EH (cell line): ENCODE measurements at regions not wholly inside any gene's neighbourhood (a gene's known extent, or its start where the extent isn't known, plus 50 kb on each side); places are given as distances from the start of the nearest gene placed in this dataset.
A peak's percentile ranks its signal among the peaks of the same experiment; 100 is the strongest.

Experiments
- DNase-seq: peaks from one replicate; pipeline ENCODE4 v3.0.0-alpha.2; 2015; ENCODE audit warnings: low read depth

DNA sequence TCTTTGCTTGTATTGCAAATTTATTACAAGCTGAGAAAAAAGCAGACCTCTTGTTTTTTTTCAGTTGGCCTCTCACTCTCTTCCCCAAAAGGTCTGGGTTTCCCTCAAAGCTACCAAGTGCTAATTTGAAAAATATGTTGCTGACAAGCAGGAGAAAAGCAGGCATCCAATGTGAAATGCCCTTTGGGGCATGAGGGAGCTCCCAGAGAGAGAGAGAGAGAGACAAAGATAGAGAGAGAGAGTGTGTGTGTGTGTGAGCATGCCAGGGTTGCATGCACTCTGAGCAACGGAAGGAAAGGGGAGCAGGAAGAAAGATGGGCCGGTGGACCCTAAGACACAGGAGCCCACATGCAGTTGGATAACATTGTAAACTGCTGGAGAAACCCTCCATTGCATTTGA lies 358.4 kb downstream of the TMEM38B start:
- DNase-seq, result no peak

- DNase-seq, result no peak
Measured at GRCh38 chr9:106056328-106056727, 362.0 kb downstream of the TMEM38B start.

- DNase-seq, result no peak
Measured at GRCh38 chr9:106058460-106058859, 364.1 kb downstream of the TMEM38B start.

- no peak for DNase-seq
Measured at GRCh38 chr9:106059886-106060285, 365.5 kb downstream of the TMEM38B start.

DNA sequence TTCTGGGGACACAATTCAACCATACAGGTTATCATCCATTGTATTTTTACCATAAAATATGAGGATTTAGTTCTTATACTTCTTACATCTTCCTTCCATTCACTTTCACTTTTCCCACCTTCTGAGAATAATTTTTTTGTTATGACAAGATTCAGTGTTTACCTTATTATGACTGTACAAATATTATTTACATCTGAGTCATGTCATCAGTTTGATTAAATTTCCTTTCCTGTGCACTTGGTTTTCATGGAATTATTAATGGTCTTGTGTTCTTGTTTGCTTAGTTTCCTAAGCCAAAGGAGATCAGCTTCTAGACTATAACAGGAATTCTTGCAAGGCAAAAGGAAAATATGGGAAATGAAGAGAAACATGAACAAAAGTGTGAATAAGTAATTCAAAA lies 366.5 kb downstream of the TMEM38B start:
- DNase-seq, result no peak

DNA sequence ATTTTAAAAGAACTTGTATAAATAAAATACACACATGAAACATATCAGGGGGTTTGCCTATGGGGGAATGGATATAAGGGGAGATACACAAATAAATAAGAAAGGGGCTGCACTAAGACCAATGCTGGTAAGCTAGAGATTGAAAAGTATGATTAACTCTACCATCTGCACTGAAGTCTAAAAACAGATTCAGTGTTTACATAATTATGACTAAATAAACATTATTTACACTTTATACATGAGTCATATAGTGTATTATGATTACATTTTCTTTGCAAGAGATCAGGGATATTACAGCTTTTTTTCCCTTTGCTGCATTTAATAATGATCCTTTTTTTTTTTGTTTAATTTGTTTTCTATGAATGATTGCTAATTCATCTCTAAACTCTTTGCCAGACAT lies 367.9 kb downstream of the TMEM38B start:
- no peak for DNase-seq

DNA sequence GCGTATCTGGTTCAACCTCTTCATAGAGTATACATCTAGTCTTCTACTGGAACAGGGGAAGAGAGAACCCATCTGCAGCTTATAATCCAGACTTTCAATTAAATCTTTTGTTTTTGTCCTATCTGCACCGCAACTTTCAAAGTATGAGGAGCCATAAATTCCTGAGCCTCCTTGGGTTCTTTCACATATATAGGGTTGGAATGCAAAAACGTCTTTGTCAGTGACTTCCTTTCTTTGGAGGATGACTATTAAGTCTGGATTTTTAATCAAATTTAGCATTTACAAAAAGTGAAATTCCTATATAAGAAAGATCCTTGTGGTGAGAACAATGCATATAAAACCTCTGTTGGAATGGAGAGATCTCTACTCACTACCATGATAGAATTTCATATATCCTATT lies 370.8 kb downstream of the TMEM38B start:
- peak; percentile 25 for DNase-seq

DNA sequence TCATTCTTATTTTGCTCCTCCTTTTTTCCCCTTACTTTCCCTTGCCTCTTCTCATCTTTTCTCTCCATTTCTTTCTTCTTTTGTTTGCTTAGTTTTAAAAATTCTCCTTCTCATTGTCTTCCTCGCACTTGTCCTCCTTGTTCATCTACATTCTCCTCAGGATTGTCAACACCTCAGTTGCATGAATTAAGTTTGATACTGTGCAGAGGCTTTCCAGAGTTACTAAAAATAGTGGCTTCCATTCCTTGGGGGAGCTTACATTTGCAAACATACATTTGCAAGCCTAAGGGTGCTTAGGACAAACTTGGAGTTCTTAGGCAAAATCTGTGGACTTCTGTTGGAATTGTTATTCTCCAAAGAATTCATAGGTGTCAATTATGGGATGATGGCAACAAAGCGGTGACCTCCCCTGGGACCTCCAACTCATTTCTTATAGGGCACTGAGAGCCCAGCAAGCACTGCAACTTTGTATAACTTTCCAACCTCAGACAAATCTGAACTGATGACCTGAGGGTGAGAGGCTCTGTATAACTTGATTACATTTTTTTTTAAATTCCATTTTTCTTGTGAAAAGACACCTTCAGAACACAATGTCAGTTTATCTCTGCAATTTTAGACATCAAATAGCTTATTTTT lies 371.4 kb downstream of the TMEM38B start:
- no peak for DNase-seq

GRCh38 chr9:106066940-106067524 lies 372.7 kb downstream of the TMEM38B start:
- no peak for DNase-seq

DNA sequence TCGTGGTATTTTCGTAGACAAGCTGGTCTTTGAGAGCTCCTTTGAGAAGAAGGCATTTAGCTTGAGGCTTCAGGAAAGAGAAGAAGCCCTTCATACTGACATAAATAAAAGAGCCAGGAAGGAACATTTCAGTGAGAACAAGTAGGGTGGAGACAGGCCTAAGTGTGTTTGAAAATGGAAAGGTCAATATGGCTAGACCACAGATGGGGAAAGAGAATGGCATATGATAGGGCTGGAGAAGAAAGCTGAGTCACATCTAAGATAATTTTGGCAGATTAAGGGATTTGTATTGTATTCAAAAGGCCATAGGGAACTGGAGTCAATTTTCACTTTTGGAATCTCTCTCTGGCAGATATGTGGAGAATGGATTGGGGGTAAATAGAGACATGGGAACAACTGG lies 374.9 kb downstream of the TMEM38B start:
- DNase-seq, result no peak

- DNase-seq, result no peak
Measured at GRCh38 chr9:106072421-106072820, 378.1 kb downstream of the TMEM38B start.

- DNase-seq, result no peak
Measured at GRCh38 chr9:106074006-106074405, 379.7 kb downstream of the TMEM38B start.

- no peak for DNase-seq
Measured at GRCh38 chr9:106075236-106075959, 381.1 kb downstream of the TMEM38B start.

DNA sequence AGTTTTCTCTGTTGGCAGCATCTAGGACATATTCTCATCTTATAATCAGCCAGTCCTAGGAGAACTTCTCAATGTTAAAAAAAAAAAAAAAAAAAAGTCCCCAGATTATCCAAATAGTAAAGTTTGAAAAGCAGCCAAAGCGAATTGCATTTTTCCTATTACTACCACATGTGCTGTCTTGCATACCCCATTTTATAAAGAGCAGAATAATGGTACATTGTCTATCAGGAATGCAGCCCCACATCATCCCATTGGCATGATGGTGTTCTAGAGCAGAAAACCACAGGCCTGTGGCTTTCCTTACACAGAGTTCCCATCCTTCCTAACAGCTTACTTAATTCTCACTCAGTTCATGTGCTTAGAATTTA lies 381.6 kb downstream of the TMEM38B start:
- peak; percentile 76 for DNase-seq

DNA sequence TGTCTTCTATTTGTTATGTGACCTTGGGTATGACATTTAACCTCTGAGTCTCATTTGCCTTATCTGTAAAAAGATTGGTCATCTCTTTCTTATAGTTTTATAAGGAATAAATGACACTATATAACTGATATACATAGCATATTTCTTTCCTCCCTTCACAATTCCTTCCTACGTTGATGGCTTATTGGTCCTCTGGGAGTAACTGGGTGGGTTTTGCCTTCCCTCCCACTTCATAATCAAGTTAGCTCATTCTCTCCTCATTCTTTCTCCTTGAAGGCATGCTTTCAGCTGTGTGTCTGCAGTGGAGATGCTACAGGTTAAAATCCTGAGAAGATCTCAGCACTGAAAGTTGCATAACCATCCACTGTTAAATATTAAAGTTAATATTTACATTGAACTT lies 382.4 kb downstream of the TMEM38B start:
- DNase-seq, result no peak

GRCh38 chr9:106077731-106078130 lies 383.4 kb downstream of the TMEM38B start:
- no peak for DNase-seq

DNA sequence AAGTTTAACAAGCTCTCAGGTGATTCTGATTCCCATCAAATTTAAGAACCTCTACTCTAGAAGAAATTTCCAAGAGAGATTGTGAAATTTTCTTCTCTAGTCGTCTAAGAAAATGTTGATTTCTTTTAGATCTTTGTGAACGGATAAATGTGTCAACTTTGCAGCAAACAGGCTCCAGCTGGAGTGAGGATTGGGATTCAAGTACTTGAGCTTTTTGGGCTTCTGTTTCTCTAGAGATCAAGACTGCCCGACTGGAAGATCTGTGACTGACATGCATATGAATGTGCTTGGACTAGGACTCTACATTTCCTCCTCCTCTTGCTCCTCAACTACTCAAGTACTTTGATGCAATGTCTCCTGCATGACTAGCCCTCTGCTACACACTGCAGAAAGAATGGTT lies 388.3 kb downstream of the TMEM38B start:
- DNase-seq, result no peak

- no peak for DNase-seq
Measured at GRCh38 chr9:106084702-106085101, 390.4 kb downstream of the TMEM38B start.

- no peak for DNase-seq
Measured at GRCh38 chr9:106085479-106085878, 391.1 kb downstream of the TMEM38B start.

DNA sequence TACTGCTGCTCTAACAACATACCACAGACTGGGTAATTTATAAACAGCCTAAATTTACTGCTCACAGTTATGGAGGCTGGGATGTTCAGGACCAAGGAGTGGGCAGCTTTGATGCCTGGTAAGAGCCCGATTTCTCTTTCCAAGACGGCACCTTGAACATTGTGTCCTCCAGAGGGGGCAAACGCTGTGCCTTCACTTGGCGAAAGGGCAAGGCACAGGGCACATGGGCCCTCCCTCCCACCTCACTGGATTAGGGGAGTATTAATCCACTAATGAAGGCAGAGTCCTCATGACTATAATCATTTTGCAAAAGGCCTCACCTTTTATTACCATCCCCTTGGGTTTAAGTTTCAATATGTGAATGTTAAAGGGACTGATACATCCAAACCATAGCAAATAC lies 397.7 kb downstream of the TMEM38B start:
- no peak for DNase-seq

GRCh38 chr9:106102821-106103220 lies 408.5 kb downstream of the TMEM38B start:
- no peak for DNase-seq

- DNase-seq, result no peak
Measured at GRCh38 chr9:106104887-106105286, 410.5 kb downstream of the TMEM38B start.

DNA sequence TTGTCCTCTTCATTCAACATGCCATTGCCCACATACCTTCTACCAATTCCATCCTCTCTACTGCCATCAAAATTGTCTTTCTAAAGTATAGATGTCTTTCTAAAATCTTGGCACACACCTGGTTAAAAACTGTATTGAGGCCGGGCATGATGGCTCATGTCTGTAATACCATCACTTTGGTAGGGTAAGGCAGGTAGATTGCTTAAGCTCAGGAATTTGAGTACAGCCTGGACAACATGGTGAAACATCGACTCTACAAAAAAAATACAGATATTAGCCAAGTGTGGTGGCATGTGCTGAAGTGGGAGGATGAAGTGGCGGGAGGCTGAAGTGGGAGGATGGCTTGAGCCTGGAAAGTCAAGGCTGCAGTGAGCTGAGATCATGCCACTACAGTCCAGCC lies 412.1 kb downstream of the TMEM38B start:
- DNase-seq, result no peak

DNA sequence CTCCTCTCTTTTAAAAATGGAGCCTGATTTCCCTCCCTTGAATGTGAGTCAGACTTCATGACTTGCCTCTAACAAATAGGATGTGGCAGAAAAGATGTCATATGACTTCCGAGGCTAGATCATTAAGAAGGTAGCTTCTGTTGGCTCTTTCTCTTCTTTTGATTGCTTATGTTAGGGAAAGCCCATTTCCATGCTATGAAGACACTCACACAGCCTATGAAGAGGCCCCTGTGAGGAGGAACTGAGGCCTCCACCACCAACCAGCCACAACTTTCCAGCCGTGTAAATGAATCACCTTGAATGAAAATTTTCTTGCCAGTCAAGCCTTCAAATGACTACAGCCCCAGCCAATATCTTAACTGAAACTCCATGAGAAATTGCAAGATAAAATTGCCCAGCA lies 413.4 kb downstream of the TMEM38B start:
- no peak for DNase-seq
